ENCODE measurements at regions not wholly inside any gene's neighbourhood (a gene's known extent, or its start where the extent isn't known, plus 50 kb on each side); places are given as distances from the start of the nearest gene placed in this dataset.

GRCh38 chr4:119833611-119834010 lies 205.0 kb upstream of the PDE5A start:
- H3K4me1 ChIP-seq = peaks cover 0 to 9% (median 0%) of the 10 kb centered on the region in 12 donors
- no peaks in the 10 kb centered on the region for H3K27me3 ChIP-seq
- peak overlapping the region in 6 of 12 donors; percentile 4 to 53 (median 27) for H3K27ac ChIP-seq
- no peak overlapping the region for H3K4me3 ChIP-seq
- peaks cover 0 to 8% (median 0%) of the 10 kb centered on the region in 12 donors for H3K9me3 ChIP-seq
- intact Hi-C loops (cut with DNase I) = no loop called here
- TF ChIP-seq CTCF (IDR thresholded peaks at IDR 0.05) (no peak), POLR2A (IDR thresholded peaks at IDR 0.05) (no peak)
- no peaks in the 10 kb centered on the region for H3K36me3 ChIP-seq
- 57 to 72% (median 62%) methylated on average over 4 of the region's 4 CpGs for WGBS, 4 donors
- DNase-seq = no peak
- ATAC-seq = peak in 3 of 4 donors; percentile 20 to 71 (median 44)

GRCh38 chr4:119832776-119833175 lies 204.2 kb upstream of the PDE5A start:
- ATAC-seq = no peak
- Histone ChIP-seq H3K27ac (peak overlapping the region in 4 of 12 donors; percentile 6 to 27 (median 20)), H3K36me3 (no peaks in the 10 kb centered on the region), H3K4me3 (no peak overlapping the region), H3K4me1 (peaks cover 0 to 9% (median 0%) of the 10 kb centered on the region in 12 donors), H3K27me3 (no peaks in the 10 kb centered on the region), H3K9me3 (peaks cover 0 to 9% (median 0%) of the 10 kb centered on the region in 12 donors)
- intact Hi-C loops (cut with DNase I) = no loop called here
- no peak for DNase-seq
- 88 to 99% (median 93%) methylated on average over 2 of the region's 2 CpGs for WGBS, 4 donors
- TF ChIP-seq POLR2A (IDR thresholded peaks at IDR 0.05) (no peak), CTCF (IDR thresholded peaks at IDR 0.05) (no peak)

- Histone ChIP-seq H3K4me1 (peaks cover 0 to 2% (median 0%) of the 10 kb centered on the region in 12 donors), H3K9me3 (peaks cover 0 to 15% (median 0%) of the 10 kb centered on the region in 12 donors), H3K4me3 (no peak overlapping the region), H3K27ac (no peak overlapping the region), H3K36me3 (no peaks in the 10 kb centered on the region), H3K27me3 (no peaks in the 10 kb centered on the region)
- DNase-seq (no peak), ATAC-seq (no peak)
- TF ChIP-seq CTCF (IDR thresholded peaks at IDR 0.05) (no peak), POLR2A (IDR thresholded peaks at IDR 0.05) (no peak)
- intact Hi-C loops (cut with DNase I) = no loop called here
- 79 to 87% (median 85%) methylated on average over 2 of the region's 2 CpGs for WGBS, 4 donors
These were observed 200.7 kb upstream of the PDE5A start for GRCh38 chr4:119829326-119829725.

GRCh38 chr4:119825696-119826095 lies 197.1 kb upstream of the PDE5A start:
- intact Hi-C loops (cut with DNase I) = no loop called here
- Histone ChIP-seq H3K4me3 (no peak overlapping the region), H3K4me1 (no peaks in the 10 kb centered on the region), H3K36me3 (no peaks in the 10 kb centered on the region), H3K9me3 (peaks cover 0 to 10% (median 0%) of the 10 kb centered on the region in 12 donors), H3K27ac (no peak overlapping the region), H3K27me3 (no peaks in the 10 kb centered on the region)
- ATAC-seq = no peak
- TF ChIP-seq POLR2A (IDR thresholded peaks at IDR 0.05) (no peak), CTCF (IDR thresholded peaks at IDR 0.05) (no peak)
- 72 to 83% (median 79%) methylated on average over 2 of the region's 2 CpGs for whole genome bisulfite sequencing, 4 donors
- no peak for DNase-seq
